ENCODE measurements at regions not wholly inside any gene's neighbourhood (a gene's known extent, or its start where the extent isn't known, plus 50 kb on each side); places are given as distances from the start of the nearest gene placed in this dataset.
A peak's percentile ranks its signal among the peaks of the same experiment; 100 is the strongest.
"Not testable (repeated sequence)": the region's sequence is repeated elsewhere in the genome, so short reads cannot be mapped to it uniquely, and the experiment has no call there.

DNA sequence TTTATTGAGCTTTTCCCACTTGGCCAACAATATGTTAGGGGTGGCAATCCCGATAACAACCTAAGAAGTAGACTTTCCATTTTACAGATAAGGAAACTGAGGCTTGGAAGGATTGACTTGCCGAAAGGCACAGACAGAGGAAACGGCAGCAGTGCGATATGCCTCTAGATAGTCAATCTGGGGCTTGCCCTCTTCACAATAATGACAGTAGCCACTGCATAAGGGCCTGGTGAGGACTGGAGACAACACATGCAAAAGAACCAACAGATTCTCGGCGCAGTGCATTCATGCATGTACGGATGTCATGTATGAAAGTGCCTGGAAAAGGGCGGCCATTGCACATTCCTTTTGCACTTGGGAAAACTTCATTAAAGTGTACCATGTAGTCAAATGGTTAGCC lies 811.2 kb downstream of the RNF144A start:
- no peak for DNase-seq

DNA sequence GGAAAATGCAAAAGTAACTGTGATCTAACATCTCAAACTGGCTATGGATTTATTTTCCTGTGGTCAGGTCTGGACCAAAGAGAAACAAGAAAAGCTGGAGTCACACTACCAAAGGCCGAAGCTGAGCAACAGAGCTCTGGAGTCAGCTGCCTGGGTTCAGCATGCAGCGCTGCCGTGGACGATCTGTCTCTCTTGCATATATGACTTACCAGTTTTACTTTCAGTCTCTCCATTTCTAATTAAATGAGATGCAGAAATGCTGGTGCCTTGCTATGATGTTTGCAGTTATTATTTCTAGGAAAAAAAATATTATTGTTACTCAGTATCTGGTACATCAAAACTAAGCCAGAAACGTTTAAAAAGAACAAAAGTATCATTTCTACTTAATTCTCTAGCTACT lies 813.2 kb downstream of the RNF144A start:
- DNase-seq = peak in 1 of 2 donors; percentile 42

DNA sequence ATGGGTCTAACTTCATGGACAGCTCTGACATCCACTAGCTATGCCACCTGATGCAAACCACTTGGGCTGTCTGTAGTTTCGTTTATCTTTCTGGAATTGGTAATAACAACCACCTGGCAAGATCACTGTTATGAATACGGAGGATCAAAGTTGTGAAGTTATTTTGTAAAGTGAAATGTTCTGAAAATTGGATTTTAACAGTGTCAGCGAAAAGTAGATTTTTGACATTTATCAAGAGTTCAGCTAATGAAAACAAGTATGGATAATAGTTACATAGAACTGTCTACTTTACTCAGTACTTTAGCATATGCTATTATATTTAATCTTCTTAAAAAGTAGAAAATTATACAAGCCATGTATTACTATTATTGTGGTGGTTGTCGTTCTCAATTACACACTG lies 813.8 kb downstream of the RNF144A start:
- DNase-seq = peak in 1 of 2 donors; percentile 24

DNA sequence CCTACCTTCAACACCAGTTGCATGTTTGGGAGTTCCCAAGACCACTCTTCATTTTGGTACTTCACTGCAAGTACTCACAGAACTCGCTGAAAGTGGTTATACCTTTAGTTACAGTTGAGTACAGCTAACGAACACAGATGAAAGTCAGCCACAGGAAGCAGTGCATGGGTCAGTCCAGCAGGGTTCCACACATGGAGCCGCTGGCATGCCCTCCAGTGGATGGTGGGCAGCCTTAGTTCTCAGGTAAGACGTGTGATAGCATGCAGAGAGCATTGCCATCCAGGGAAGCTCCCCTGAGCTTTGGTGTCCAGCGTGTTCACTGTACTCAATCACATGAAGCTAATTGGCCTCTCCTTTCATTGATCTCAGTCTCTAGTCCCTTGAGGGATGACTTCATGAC lies 815.3 kb downstream of the RNF144A start:
- no peak for DNase-seq

DNA sequence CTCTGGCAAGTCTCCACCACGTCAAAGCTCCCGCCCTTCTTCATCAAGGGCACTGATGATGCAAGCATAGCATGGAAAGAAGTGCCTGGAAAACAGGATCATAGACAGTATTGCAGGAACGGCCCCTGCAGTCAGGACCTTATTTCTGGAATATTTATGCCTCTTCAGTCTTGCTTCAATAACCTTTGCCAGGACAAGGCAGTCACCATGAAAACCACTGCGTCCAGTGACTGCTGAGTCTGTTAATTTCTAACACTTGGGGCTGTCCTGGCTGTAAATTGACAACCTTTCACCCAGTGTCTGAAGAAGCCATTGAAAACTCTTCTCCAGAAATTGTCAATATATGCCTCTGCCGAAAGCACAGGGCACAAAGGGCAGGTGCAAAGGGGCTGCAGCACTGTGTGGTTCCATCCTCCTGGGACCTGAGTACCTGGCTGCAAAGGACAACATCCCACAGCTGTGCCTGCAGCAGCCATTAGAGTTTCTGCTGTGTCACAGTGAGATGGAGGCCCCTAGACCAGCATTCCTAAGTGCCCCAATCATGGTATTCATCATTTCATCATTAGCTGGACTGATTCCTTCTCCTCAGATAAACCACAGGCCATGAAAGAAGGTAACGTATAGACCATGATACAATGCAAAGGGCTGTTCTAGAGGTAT lies 819.6 kb downstream of the RNF144A start:
- DNase-seq = no peak

DNA sequence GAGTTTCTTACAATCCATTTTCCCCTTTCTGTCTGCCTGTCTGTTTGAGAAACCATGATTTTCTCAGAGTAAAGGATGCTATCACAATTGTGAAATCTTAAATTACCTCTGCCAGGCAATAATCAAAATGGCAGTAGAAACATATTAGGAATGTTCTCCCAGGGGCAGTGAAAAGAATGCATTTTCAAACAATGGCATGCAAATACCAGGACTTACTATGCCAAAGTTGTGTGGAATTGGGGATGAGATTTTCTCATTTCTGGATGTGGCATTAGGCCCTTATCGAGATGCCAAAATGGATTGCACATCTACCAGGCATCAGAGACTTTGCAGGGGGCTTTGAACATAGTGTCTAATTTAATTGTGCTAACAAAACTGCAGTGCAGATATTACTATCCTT lies 821.4 kb downstream of the RNF144A start:
- no peak for DNase-seq

DNA sequence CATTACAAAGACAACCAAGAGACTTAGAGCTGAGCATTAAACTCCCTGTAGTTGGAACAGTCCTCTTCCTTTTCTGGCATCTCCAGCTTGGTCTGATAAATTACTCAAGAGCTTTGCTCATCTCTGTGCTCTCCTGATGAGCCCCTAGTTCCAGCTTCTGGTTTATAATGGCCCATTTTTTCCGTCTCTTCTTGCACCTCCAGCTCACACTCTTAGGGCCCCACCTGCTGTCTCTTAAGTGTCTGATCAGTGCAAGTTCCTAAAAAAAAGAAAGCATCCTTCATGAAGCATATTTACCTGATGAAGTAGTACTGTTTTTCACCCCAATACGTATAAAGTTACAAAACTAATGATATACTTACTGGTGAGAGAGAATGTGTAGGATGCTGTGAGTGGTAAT lies 822.9 kb downstream of the RNF144A start:
- DNase-seq = no peak

DNA sequence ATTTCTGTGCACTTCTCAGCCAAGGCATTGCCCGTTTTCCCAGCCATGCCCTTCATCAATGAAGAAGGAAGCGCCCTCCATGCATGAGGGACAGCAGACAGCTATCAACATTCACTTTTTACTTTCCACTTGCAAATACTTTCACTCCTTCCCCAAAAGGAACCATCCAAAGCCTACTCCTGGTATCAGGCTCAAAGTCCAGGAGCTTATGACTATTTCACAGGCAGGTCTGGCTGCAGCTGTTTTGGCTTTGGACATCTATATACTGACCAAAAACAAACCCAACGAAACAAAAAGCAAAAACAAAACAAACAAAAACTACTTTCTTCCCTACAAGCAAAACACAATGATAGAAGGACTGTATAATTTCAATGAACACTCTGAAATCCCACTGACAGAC lies 825.1 kb downstream of the RNF144A start:
- DNase-seq = no peak

DNA sequence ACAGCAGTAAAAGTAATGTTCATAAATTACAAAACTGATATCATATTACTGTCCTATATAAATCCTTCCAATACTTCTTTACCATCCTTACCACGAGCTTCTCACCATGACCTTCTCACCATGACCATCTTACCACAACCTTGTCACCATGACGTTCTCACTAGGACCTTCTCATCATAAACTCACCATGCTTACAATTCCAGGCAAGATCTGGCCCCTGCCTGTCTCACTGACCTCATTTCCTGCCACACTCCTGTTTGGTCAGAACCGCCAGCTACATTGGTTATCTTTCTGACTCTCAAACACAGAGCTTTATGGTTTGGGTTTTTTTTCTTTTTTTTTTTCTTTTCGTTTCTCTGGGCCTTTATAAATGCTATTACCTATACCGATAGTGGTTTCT lies 827.6 kb downstream of the RNF144A start:
- DNase-seq = peak; percentile 75 to 80

DNA sequence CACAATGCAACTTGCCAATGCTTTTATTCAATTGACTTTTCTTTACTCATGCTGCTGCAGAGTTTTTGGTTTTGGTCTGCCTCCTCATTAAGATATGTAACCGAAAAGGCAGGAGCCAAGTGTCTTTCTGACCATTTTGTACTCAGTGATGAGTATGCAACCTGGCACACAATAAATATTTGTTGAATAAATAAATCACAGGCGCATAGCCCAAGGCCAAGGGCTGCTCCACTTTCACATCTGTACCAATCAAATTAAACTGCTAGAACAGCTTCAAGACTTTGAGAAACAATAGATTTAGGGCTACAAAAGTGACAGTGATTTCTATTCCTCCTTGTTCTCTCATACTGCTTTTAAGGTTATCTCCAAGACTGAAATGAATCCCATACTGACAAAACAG lies 828.2 kb downstream of the RNF144A start:
- no peak for DNase-seq

DNA sequence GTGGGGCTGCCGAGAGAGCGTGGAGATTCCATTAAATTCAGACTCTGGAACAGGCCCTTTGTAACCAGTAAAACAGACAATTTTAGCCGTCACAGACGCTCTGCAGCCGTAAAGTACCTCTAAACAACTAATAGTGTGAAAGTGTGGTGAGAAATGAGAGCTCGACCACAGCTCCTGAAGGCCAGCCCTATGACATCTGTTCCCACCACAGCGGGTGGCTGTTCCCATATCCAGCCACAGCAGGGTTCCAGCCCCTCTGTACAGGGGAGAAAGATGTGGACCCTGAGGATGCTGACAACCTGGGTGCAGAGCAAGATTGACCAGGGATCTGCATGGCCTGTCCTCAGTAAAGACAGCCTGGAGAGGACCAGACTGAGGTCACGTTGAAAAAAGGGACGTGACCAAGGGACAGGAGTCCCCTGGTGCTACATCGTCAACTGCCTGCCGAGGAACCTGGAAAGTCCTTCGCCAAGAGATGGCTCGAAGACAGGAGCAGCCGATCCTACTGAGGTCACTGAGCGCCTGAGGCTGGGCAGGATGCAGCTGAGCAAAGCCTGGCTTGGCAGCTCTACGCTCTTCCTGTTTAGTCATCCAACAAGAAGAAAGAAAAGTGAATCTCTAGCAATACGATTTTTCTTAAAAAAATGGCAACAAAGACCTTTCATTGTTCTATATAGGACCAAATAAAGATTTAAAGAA lies 831.7 kb downstream of the RNF144A start:
- peak in 1 of 2 donors; percentile 53 for DNase-seq

DNA sequence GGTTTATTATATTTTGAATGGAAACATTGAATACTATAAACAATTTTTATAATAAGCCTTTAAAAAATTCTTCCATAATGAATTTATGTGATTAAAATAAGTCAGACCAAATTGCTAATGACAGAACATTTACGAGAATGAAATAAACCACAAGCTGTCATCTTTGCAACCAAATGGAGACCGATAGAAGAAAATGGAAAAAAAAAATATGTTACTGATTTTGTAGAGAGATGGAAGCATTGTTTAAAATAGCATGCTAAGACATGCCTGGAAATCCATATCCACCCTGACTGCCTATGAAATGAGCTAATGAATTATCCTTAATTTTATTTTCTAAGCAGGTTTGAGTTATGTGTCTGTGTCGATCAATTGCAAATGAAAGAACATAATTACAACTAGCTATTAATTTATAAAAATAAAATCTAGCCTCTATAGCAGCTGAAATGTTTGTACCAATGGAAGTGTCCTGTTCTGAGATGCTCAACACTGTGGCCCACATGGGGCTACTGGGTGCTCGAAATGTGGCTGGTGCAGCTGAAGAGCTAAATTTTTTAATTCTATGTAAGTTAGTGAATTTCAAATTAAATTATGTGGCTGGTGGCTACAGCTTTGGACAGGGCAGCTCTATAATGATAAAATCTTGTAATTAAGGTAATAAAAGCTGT lies 832.8 kb downstream of the RNF144A start:
- no peak for DNase-seq

DNA sequence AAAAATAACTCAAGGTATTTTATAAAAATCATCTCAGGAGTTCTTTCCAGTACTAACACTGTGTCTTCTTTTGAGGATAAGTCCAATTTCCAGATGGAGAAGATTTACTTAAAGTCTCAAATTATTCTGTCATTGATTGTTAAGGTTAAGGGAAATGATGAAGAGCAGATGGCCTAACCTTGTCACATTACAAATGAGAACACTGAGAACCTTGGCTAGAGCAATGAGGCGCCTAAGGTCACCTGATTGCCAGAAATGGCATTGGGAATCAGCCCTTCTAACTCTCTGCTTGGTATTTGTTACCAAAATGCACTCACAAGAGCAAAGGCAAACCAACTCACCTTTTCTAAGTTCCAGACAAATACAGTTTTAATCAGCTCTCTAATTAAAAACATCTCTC lies 835.1 kb downstream of the RNF144A start:
- DNase-seq = no peak

DNA sequence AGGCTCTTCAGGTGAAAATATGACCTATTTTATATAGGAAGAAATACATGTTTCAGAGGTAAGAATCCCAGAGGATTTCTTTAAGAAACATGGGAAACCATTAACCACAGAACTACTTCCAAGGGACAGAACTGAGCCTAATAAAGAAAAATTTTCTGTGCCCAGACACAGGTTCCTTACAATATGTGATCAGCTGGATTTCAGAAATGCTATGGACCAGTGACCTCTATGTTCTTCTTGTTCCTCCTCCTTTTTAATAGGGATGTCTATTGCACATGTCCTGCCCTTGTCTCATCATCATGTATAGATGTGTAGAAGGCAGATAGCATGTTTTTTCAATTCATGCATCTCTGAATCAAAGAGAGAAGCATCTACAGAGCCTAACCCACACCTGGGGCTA lies 836.6 kb downstream of the RNF144A start:
- DNase-seq = no peak

DNA sequence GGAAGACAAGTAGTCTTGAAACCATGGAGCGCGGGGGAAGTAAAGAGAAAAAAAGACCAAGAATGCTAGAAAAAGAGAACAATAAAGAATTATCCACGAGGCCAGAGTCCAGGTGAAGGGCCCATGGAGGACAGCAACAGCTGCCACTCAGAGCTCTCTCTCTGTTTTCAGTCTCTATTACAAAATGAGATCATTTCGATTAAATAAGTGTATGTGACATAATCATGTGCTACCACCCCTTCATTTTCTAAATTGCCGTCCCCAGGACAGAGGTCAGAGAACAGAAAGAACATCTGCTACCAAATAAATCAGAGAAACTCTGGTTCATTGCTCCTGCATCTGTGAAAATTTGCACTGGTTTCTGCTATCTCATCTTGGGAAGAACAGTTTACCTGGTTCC lies 838.7 kb downstream of the RNF144A start:
- no peak for DNase-seq

DNA sequence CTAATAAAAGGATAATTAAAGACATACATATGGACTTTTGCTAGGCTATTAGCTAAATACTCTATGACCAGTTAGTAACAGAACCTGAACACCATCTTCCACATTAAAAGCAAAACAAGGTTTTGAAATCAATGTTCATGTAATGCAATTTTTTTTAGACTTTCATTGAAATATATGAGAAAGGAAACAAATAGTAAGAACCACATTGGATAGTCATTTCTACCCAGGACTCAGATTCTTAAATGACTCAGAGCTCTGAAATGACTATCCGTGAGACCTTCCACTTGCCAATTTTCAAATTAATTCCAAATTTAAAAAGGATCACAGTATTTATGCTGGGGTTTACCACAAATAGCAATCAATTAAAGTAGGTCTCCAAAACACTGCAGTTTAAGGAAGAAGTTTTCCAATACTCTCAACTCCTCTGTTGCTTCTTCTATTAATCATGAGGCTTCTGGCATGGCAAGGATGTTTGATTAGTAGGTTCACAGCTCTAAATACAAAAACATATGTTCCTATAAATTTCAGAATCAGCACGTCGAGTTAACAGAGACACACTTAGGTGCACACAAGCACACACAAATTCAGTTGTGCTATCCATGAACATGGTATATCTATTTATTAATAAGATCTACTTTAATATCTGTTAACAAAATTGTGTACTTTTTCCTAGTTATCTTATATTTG lies 841.0 kb downstream of the RNF144A start:
- no peak for DNase-seq

DNA sequence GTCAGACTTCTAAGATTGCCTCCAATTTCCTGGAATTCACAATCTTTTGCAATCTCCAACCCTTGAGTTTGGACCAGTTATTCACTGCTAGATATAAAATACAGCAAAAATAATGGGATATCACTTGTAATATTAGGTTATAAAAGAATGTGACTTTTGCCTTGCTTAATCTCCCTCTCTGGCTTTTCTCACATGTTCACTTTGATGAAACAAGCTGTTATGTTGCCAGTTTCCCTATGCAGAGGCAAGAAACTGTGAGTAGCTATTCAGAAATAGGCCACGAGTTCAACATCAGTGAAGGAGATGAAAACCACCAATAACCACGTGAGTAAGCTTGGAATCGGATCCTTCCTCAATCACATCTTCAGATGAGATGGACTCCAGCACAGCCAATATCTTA lies 842.7 kb downstream of the RNF144A start:
- DNase-seq = no peak

DNA sequence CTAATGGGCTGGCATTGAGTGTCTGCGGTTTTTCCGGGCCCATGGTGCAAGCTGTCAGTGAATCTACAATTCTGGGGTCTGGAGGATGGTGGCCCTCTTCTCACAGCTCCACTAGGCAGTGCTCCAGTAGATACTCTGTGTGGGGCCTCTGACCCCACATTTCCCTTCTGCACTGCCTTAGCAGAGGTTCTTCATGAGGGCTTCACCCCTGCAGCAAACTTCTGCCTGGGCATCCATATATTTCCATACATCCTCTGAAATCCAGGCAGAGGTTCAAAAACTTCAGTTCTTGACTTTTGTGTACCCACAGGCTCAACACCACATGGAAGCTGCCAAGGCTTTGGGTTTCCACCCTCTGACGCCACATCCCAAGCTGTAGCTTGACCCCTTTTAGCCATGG lies 846.2 kb downstream of the RNF144A start:
- DNase-seq = not testable (repeated sequence)

DNA sequence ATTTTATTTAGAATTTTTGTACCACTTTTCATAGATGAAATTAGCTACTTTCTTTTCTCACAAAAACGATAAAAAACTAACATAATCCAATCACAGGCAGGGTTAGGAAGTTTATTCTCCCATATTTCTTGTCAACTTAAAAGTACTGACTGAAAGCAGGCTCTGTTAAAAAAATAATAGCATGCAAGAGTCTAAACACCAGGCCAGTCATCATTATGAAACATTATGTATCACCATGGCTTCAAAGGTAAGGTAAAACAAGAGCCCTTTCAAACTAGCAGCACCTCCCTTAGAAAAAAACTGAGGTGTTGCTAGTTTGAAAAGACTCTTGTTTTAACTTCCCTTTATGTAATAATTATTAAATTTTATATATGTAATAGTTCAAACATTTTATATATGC lies 848.0 kb downstream of the RNF144A start:
- DNase-seq = no peak

DNA sequence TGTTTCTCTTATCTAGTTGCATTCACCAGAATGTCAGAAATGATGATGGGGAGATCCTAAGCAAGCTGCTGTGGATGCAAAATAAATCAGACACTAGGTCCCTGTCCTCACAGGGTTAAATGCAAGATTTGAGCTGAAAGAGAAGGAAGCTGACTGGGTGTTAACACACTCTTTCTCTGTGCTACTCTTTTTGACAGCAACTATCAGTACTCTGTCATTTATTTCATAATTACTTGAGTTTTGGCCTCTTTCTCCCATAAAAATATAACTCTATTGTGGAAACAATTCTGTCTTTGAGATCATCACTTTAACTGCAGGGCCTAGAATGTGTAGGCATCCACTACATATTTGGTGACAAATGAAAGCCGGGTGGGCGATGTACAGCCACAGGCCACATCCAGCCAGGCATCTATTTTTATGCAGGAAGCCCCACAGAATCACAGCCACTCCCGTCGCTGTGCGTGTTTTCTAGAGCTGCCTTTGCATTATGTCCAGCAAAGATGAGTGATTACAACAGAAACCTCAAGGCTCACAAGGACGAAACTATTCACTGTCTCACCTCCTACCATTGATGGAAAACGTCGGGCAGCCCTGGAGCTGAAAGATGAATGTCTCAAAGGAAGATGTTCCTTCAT lies 849.0 kb downstream of the RNF144A start:
- DNase-seq = no peak

DNA sequence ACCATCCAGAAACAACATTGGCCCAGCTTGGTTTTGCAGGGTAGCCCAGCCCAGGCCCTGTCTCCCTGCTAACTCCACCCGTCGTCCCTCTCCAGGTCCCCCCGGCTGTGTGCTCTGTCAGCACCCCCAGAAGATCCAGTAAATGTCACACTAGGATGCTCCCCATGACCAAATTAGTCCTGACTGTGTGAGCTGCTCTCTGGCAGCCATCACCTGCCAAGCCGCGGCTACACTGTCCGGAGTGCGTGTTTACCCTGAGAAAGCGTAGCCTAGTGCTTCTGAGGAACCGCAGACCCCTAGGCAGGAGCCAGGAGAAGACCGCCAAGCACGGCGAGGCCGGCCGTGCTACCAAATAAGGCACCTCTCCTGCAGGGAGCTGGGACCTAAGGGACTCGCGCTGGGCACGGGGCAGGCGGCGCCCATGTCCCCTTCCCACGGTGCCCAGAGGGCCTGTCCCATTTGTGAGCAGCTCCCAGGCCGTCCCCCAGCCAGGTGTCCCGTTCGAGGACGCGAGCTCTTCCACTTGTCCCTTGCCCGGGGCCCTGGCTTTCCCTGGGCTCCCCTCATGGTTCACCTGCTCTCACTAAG lies 849.9 kb downstream of the RNF144A start:
- no peak for DNase-seq

DNA sequence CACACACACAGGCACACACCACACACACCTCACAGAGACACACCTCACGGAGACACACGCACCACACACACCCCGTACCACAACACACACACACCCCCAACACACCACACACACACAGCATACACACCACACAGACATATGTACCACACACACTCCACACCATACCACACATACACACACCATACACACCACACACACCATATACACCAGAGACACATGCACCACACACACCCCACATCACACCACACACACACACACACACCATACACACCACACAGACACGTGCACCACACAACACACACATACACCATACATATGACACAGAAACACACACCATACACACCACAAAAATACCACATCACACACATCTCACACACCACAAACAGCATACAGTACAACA lies 850.7 kb downstream of the RNF144A start:
- DNase-seq = no peak

DNA sequence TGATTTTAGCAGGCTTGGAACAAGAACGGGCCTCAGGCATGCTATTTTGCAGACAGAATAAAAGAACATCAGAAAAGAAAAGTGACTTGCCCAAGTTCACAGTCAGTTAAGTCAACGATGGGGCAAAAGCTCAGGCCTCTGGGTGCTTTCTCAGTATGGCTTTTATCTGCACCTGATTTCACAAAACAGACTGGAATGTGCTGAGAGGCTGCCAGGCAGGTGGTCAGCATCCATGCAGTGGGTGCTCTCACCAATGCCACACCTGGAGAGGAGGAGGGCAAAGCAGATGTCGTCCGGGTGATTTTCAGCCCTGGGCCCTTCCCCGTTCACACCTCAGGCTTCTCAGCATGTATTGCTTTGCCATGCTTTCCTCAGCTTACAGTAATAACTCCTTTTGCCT lies 854.6 kb downstream of the RNF144A start:
- no peak for DNase-seq
